Lung (tissue), 11 donors: ENCODE measurements at regions not wholly inside any gene's neighbourhood (a gene's known extent, or its start where the extent isn't known, plus 50 kb on each side); places are given as distances from the start of the nearest gene placed in this dataset.

Experiments
- ATAC-seq: fragments of 200-7000 bp; cut with Tn5 transposase; one replicate; pipeline ENCODE4 v1.9.1; 2020; ENCODE audit warnings: moderate number of reproducible peaks; ENCODE audit not compliant: insufficient read depth, low FRiP score
- DNase-seq, 3 donors: peaks; one replicate each; pipeline ENCODE4 v3.0.0-alpha.2; 2013 to 2017
- H3K27ac ChIP-seq, 2 donors: one replicate each; pipeline ENCODE4 v1.5.1; 2013; ENCODE audit warnings: mild to moderate bottlenecking in 2 of 2, moderate library complexity in 2 of 2, control low read depth in 1 of 2, inconsistent platforms in 1 of 2, low read depth in 1 of 2, low read length in 1 of 2
- H3K27me3 ChIP-seq, 3 donors: one replicate each; pipeline ENCODE4 v1.5.1; 2013; ENCODE audit warnings: low read length in 2 of 3; ENCODE audit not compliant: control insufficient read depth in 3 of 3, insufficient read depth in 3 of 3
- H3K36me3 ChIP-seq, 4 donors: one replicate each; pipeline ENCODE4 v1.5.1; 2013; ENCODE audit warnings: low read length in 4 of 4, mild to moderate bottlenecking in 1 of 4, moderate library complexity in 1 of 4; ENCODE audit not compliant: control insufficient read depth in 4 of 4, insufficient read depth in 4 of 4
- H3K4me1 ChIP-seq, 5 donors: one replicate each; pipeline ENCODE4 v1.5.1; 2013; ENCODE audit warnings: low read length in 5 of 5, mild to moderate bottlenecking in 2 of 5, moderate library complexity in 1 of 5; ENCODE audit not compliant: control insufficient read depth in 5 of 5, insufficient read depth in 5 of 5
- H3K4me3 ChIP-seq: one replicate; pipeline ENCODE4 v1.5.1; 2013; ENCODE audit warnings: mild to moderate bottlenecking, control low read depth, moderate library complexity
- H3K9ac ChIP-seq, 2 donors: one replicate each; pipeline ENCODE4 v1.5.1; 2013; ENCODE audit warnings: low read length in 2 of 2, control low read depth in 1 of 2; ENCODE audit not compliant: insufficient read depth in 1 of 2
- H3K9me3 ChIP-seq, 4 donors: one replicate each; pipeline ENCODE4 v1.5.1; 2013; ENCODE audit warnings: low read length in 3 of 4, mild to moderate bottlenecking in 1 of 4, moderate library complexity in 1 of 4; ENCODE audit not compliant: control insufficient read depth in 4 of 4, insufficient read depth in 3 of 4
- CTCF ChIP-seq: IDR thresholded peaks from 2 replicates; pipeline ENCODE4 v1.5.1; 2012; ENCODE audit warnings: mild to moderate bottlenecking; ENCODE audit errors: control extremely low read depth, extremely low read depth
- WGBS, 2 donors: extraction: QIAGEN DNeasy Blood & Tissue Kit; methylation state at CpG; one replicate each; pipeline ENCODE4 v1.1.7; 2013; 5-methylcytosine and 5-hydroxymethylcytosine counted together
- donor health status: control.
- donor health status: control.
- donor health status: Bipolar disorder and iron deficiency.
- donor health status: healthy.
- donor health status: DM: yes; HTN: yes; CAD: no.

- WGBS, 2 donors = 23 to 32% methylated on average over 6 of the region's 6 CpGs
These were observed 304.2 kb downstream of the ADGRG6 start for GRCh38 chr6:142605922-142606485.

GRCh38 chr6:142612956-142613355 is 311.1 kb downstream of the ADGRG6 start:
- no peak for ATAC-seq

More at GRCh38 chr6:142605922-142606485, 304.2 kb downstream of the ADGRG6 start:
- Histone ChIP-seq H3K27ac (no peak overlapping the region), H3K4me3 (no peak overlapping the region), H3K4me1 (peaks cover 0 to 4% (median 0%) of the 10 kb centered on the region in 5 donors), H3K36me3 (no peaks in the 10 kb centered on the region), H3K9me3 (no peaks in the 10 kb centered on the region), H3K27me3 (no peaks in the 10 kb centered on the region), H3K9ac (no peak overlapping the region)
- peak in 1 of 3 donors; percentile 25 for DNase-seq
- no peak for ATAC-seq
- TF ChIP-seq CTCF = no peak

GRCh38 chr6:142613981-142614380 is 312.2 kb downstream of the ADGRG6 start:
- H3K4me3 ChIP-seq = no peak overlapping the region
- H3K9me3 ChIP-seq = peaks cover 0 to 5% (median 1%) of the 10 kb centered on the region in 4 donors
- TF ChIP-seq CTCF = no peak
- 95 to 98% methylated on average over 2 of the region's 2 CpGs for WGBS, 2 donors
- no peaks in the 10 kb centered on the region for H3K36me3 ChIP-seq
- no peak overlapping the region for H3K27ac ChIP-seq
- ATAC-seq = no peak
- no peak for DNase-seq
- H3K4me1 ChIP-seq = peaks cover 0 to 4% (median 0%) of the 10 kb centered on the region in 5 donors
- H3K9ac ChIP-seq = no peak overlapping the region
- H3K27me3 ChIP-seq = no peaks in the 10 kb centered on the region

More at GRCh38 chr6:142612956-142613355, 311.1 kb downstream of the ADGRG6 start:
- Histone ChIP-seq H3K9ac (no peak overlapping the region), H3K27me3 (no peaks in the 10 kb centered on the region), H3K27ac (no peak overlapping the region), H3K36me3 (no peaks in the 10 kb centered on the region), H3K4me1 (peaks cover 0 to 4% (median 0%) of the 10 kb centered on the region in 5 donors), H3K4me3 (no peak overlapping the region), H3K9me3 (peaks cover 0 to 5% (median 1%) of the 10 kb centered on the region in 4 donors)
- no peak for DNase-seq
- TF ChIP-seq CTCF = no peak
- WGBS, 2 donors = 73 to 86% methylated on average over 3 of the region's 3 CpGs

- H3K27me3 ChIP-seq = no peaks in the 10 kb centered on the region
- H3K4me1 ChIP-seq = peaks cover 0 to 4% (median 0%) of the 10 kb centered on the region in 5 donors
- ATAC-seq (no peak), DNase-seq (no peak)
- peaks cover 0 to 2% (median under 1%) of the 10 kb centered on the region in 4 donors for H3K9me3 ChIP-seq
- H3K36me3 ChIP-seq = no peaks in the 10 kb centered on the region
- no peak overlapping the region for H3K27ac ChIP-seq
- H3K4me3 ChIP-seq = no peak overlapping the region
- 79 to 84% methylated on average over 3 of the region's 3 CpGs for WGBS, 2 donors
- no peak for TF ChIP-seq CTCF
- no peak overlapping the region for H3K9ac ChIP-seq
These were observed 315.4 kb downstream of the ADGRG6 start for GRCh38 chr6:142617158-142617557.
